ENCODE measurements at regions not wholly inside any gene's neighbourhood (a gene's known extent, or its start where the extent isn't known, plus 50 kb on each side); places are given as distances from the start of the nearest gene placed in this dataset.

GRCh38 chr2:147227313-147227712 is 617.5 kb upstream of the ACVR2A start:
- TF ChIP-seq CTCF (IDR thresholded peaks at IDR 0.05) = no peak
- TF ChIP-seq POLR2A (IDR thresholded peaks at IDR 0.05) = no peak
- TF ChIP-seq POLR2AphosphoS5 (IDR thresholded peaks at IDR 0.05) = no peak
- no peak for TF ChIP-seq EP300 (IDR thresholded peaks at IDR 0.05)
- H3K4me1 ChIP-seq = no peaks in the 10 kb centered on the region
- no peaks in the 10 kb centered on the region for H3K27me3 ChIP-seq
- no peak for ATAC-seq
- H3K36me3 ChIP-seq = no peaks in the 10 kb centered on the region
- H3K4me3 ChIP-seq = no peak overlapping the region
- H3K27ac ChIP-seq = no peak overlapping the region
- no peaks in the 10 kb centered on the region for H3K9me3 ChIP-seq
- WGBS, 2 donors (ENCODE audit: low coverage in 1 of 2) = 94 to 100% methylated on average over 2 of the region's 2 CpGs

- H3K27ac ChIP-seq = no peak overlapping the region
- TF ChIP-seq EP300 (IDR thresholded peaks at IDR 0.05) (no peak), POLR2AphosphoS5 (IDR thresholded peaks at IDR 0.05) (no peak), POLR2A (IDR thresholded peaks at IDR 0.05) (no peak), CTCF (IDR thresholded peaks at IDR 0.05) (no peak)
- H3K4me1 ChIP-seq = no peaks in the 10 kb centered on the region
- H3K27me3 ChIP-seq = no peaks in the 10 kb centered on the region
- no peaks in the 10 kb centered on the region for H3K36me3 ChIP-seq
- H3K4me3 ChIP-seq = no peak overlapping the region
- H3K9me3 ChIP-seq = no peaks in the 10 kb centered on the region
- no peak for ATAC-seq
- WGBS, 2 donors (ENCODE audit: low coverage in 1 of 2) = 80 to 100% methylated on average over 1 of the region's 2 CpGs
Measured at GRCh38 chr2:147224070-147224469, 620.8 kb upstream of the ACVR2A start.

GRCh38 chr2:147223553-147224060 is 621.2 kb upstream of the ACVR2A start:
- Histone ChIP-seq H3K4me1 (no peaks in the 10 kb centered on the region), H3K27ac (no peak overlapping the region), H3K4me3 (no peak overlapping the region), H3K27me3 (no peaks in the 10 kb centered on the region), H3K9me3 (no peaks in the 10 kb centered on the region), H3K36me3 (no peaks in the 10 kb centered on the region)
- ATAC-seq = no peak
- no peak for TF ChIP-seq POLR2AphosphoS5 (IDR thresholded peaks at IDR 0.05)
- no peak for TF ChIP-seq POLR2A (IDR thresholded peaks at IDR 0.05)
- TF ChIP-seq CTCF (IDR thresholded peaks at IDR 0.05) = no peak
- no peak for TF ChIP-seq EP300 (IDR thresholded peaks at IDR 0.05)
- WGBS, 2 donors (ENCODE audit: low coverage in 1 of 2) = 75 to 89% methylated on average over 2 of the region's 2 CpGs

- H3K4me1 ChIP-seq = no peaks in the 10 kb centered on the region
- TF ChIP-seq POLR2A (IDR thresholded peaks at IDR 0.05) (no peak), CTCF (IDR thresholded peaks at IDR 0.05) (no peak), EP300 (IDR thresholded peaks at IDR 0.05) (no peak), POLR2AphosphoS5 (IDR thresholded peaks at IDR 0.05) (no peak)
- no peaks in the 10 kb centered on the region for H3K27me3 ChIP-seq
- H3K4me3 ChIP-seq = no peak overlapping the region
- no peaks in the 10 kb centered on the region for H3K9me3 ChIP-seq
- no peak for ATAC-seq
- H3K27ac ChIP-seq = no peak overlapping the region
- H3K36me3 ChIP-seq = no peaks in the 10 kb centered on the region
Measured at GRCh38 chr2:147223119-147223518, 621.7 kb upstream of the ACVR2A start.

GRCh38 chr2:147222506-147222905 is 622.3 kb upstream of the ACVR2A start:
- Histone ChIP-seq H3K27ac (no peak overlapping the region), H3K9me3 (no peaks in the 10 kb centered on the region), H3K27me3 (no peaks in the 10 kb centered on the region), H3K4me3 (no peak overlapping the region), H3K36me3 (no peaks in the 10 kb centered on the region), H3K4me1 (no peaks in the 10 kb centered on the region)
- TF ChIP-seq POLR2A (IDR thresholded peaks at IDR 0.05) (no peak), POLR2AphosphoS5 (IDR thresholded peaks at IDR 0.05) (no peak), CTCF (IDR thresholded peaks at IDR 0.05) (no peak), EP300 (IDR thresholded peaks at IDR 0.05) (no peak)
- no peak for ATAC-seq
